ENCODE measurements at regions not wholly inside any gene's neighbourhood (a gene's known extent, or its start where the extent isn't known, plus 50 kb on each side); places are given as distances from the start of the nearest gene placed in this dataset.

DNA sequence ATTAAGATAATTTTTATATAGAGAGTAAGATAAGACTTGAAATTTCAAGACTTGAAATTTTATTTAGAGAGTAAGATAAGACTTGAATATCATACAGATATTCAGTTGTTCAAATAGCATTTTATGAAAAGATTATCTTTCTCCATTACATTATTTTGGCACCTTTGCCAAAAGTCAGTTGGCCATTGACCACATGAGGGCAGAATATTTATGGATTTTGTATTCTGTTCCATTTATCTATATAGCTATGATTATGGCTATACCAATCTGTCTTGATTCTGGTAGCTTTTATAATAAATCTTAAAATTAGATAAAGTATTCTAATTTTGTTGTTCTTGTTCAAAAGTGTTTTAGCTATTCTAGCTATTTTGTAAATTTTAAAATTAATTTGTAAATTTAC is 537.9 kb upstream of the GJE1 start:
- TF ChIP-seq, protein P1, sequence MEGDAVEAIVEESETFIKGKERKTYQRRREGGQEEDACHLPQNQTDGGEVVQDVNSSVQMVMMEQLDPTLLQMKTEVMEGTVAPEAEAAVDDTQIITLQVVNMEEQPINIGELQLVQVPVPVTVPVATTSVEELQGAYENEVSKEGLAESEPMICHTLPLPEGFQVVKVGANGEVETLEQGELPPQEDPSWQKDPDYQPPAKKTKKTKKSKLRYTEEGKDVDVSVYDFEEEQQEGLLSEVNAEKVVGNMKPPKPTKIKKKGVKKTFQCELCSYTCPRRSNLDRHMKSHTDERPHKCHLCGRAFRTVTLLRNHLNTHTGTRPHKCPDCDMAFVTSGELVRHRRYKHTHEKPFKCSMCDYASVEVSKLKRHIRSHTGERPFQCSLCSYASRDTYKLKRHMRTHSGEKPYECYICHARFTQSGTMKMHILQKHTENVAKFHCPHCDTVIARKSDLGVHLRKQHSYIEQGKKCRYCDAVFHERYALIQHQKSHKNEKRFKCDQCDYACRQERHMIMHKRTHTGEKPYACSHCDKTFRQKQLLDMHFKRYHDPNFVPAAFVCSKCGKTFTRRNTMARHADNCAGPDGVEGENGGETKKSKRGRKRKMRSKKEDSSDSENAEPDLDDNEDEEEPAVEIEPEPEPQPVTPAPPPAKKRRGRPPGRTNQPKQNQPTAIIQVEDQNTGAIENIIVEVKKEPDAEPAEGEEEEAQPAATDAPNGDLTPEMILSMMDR (IDR thresholded peaks at IDR 0.05) = no peak
- no peak for TF ChIP-seq POLR2A (IDR thresholded peaks at IDR 0.05)
